ENCODE measurements at regions not wholly inside any gene's neighbourhood (a gene's known extent, or its start where the extent isn't known, plus 50 kb on each side); places are given as distances from the start of the nearest gene placed in this dataset.

DNA sequence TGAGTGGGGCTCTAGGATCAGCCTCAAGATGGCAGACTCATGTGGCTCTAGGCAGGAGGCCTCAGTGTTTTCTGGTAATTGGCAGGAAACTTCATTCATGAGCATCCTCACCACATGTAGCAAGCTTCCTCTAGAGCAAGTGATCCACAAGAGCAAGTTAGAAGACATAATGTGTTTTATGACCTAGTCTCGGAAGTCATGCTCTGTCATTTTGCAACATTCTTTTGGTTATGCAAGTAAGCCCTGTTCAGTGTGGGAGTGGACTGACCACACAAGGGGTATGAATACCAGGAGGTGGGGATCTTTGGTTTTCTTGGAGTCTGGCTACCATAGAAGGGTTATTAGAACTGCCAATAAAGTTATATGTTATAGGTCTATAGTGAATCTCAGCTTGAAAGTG is 66.8 kb upstream of the STK39 start:
- H3K4me3 ChIP-seq (ENCODE audit: low read depth, low read length): no peak overlapping the region
- DNase-seq (ENCODE audit: low read depth): no peak
- TF ChIP-seq, protein P1, sequence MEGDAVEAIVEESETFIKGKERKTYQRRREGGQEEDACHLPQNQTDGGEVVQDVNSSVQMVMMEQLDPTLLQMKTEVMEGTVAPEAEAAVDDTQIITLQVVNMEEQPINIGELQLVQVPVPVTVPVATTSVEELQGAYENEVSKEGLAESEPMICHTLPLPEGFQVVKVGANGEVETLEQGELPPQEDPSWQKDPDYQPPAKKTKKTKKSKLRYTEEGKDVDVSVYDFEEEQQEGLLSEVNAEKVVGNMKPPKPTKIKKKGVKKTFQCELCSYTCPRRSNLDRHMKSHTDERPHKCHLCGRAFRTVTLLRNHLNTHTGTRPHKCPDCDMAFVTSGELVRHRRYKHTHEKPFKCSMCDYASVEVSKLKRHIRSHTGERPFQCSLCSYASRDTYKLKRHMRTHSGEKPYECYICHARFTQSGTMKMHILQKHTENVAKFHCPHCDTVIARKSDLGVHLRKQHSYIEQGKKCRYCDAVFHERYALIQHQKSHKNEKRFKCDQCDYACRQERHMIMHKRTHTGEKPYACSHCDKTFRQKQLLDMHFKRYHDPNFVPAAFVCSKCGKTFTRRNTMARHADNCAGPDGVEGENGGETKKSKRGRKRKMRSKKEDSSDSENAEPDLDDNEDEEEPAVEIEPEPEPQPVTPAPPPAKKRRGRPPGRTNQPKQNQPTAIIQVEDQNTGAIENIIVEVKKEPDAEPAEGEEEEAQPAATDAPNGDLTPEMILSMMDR (IDR thresholded peaks at IDR 0.05; ENCODE audit: control insufficient read depth, extremely low read depth, insufficient read depth): no peak

GRCh38 chr2:168315331-168316072 is 68.1 kb upstream of the STK39 start:
- no peak overlapping the region for H3K4me3 ChIP-seq (ENCODE audit: low read depth, low read length)
- TF ChIP-seq, protein P1 (IDR thresholded peaks at IDR 0.05; ENCODE audit: control insufficient read depth, extremely low read depth, insufficient read depth): no peak
- no peak for DNase-seq (ENCODE audit: low read depth)

GRCh38 chr2:168316073-168316440 is 68.7 kb upstream of the STK39 start:
- DNase-seq (ENCODE audit: low read depth): no peak

GRCh38 chr2:168317282-168317681 is 69.9 kb upstream of the STK39 start:
- no peak for DNase-seq (ENCODE audit: low read depth)
- TF ChIP-seq, protein P1 (IDR thresholded peaks at IDR 0.05; ENCODE audit: control insufficient read depth, extremely low read depth, insufficient read depth): no peak
- no peak overlapping the region for H3K4me3 ChIP-seq (ENCODE audit: low read depth, low read length)

More at GRCh38 chr2:168316073-168316440, 68.7 kb upstream of the STK39 start:
- TF ChIP-seq, protein P1 (IDR thresholded peaks at IDR 0.05; ENCODE audit: control insufficient read depth, extremely low read depth, insufficient read depth): no peak
- H3K4me3 ChIP-seq (ENCODE audit: low read depth, low read length): no peak overlapping the region

GRCh38 chr2:168320267-168320666 is 72.9 kb upstream of the STK39 start:
- H3K4me3 ChIP-seq (ENCODE audit: low read depth, low read length): no peak overlapping the region
- TF ChIP-seq, protein P1 (IDR thresholded peaks at IDR 0.05; ENCODE audit: control insufficient read depth, extremely low read depth, insufficient read depth): no peak
- DNase-seq (ENCODE audit: low read depth): no peak

DNA sequence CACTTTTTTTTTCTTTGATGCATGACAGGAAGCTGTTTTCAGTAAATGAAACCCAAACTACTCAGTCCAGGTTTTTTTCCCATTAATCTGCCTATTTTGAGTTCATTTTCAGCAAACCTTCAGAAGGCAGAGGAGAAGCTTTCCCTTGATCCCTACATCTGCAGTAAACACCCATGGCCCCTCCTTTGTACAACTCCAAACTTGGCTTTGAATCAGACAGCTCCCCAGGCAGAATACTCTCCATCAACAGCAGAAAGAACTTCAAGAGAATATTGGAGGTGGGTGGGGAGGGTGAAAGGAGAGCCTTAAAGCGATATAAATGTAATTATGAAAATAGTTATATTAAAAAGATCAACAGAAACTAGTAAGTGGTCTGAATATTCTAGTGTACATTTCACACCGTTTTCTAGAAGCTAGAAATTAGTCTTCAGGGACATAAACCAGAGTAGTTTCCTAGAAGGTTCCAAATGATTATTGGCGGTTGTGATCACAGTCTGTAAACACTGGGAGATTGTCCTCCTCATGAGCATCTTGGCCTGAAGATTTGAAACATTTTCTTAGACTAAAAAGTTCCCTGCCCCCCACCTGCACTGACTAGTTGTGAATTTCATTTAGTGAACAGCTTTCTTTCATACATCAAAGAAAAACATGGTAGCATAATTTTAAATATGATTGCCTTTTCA is 75.1 kb upstream of the STK39 start:
- TF ChIP-seq, protein P1 (IDR thresholded peaks at IDR 0.05; ENCODE audit: control insufficient read depth, extremely low read depth, insufficient read depth): no peak
- H3K4me3 ChIP-seq (ENCODE audit: low read depth, low read length): no peak overlapping the region
- DNase-seq (ENCODE audit: low read depth): no peak

All from LNCaP clone FGC (cell line).